Neural cell (in vitro differentiated cells): ENCODE measurements at regions not wholly inside any gene's neighbourhood (a gene's known extent, or its start where the extent isn't known, plus 50 kb on each side); places are given as distances from the start of the nearest gene placed in this dataset.

ENCODE experiments used
- H2AFZ ChIP-seq: fragments of 200-600, 300-800 bp; sonication (generic), shearing (Covaris generic); 2 replicates; pipeline ENCODE4 v1.6.0; 2014; ENCODE audit warnings: low read depth, mild to moderate bottlenecking, antibody characterized with exemption, low read length, moderate library complexity
- H3F3A ChIP-seq: fragments of 200-600 bp; shearing (Covaris generic); 2 replicates; pipeline ENCODE4 v1.6.1; 2016; ENCODE audit warnings: mild to moderate bottlenecking, moderate library complexity, mixed read lengths, antibody characterized with exemption, low read length; ENCODE audit not compliant: insufficient read depth, poor library complexity, severe bottlenecking
- H3K27ac ChIP-seq: fragments of 200-600, 300-800 bp; sonication (generic), shearing (Covaris generic); 2 replicates; pipeline ENCODE4 v1.5.1; 2014; ENCODE audit warnings: mild to moderate bottlenecking, low read length, moderate library complexity
- H3K27me3 ChIP-seq: fragments of 300-800, 200-600 bp; sonication (generic), shearing (Covaris generic); 2 replicates; pipeline ENCODE4 v1.6.0; 2014; ENCODE audit warnings: mild to moderate bottlenecking, low read depth, low read length, moderate library complexity; ENCODE audit not compliant: insufficient read depth
- H3K36me3 ChIP-seq: fragments of 300-800, 200-600 bp; sonication (generic), shearing (Covaris generic); 2 replicates; pipeline ENCODE4 v1.5.1; 2014; ENCODE audit warnings: mild to moderate bottlenecking, antibody characterized with exemption, low read length, moderate library complexity; ENCODE audit not compliant: insufficient read depth
- H3K4me2 ChIP-seq: fragments of 300-800, 200-600 bp; sonication (generic), shearing (Covaris generic); 2 replicates; pipeline ENCODE4 v1.6.0; 2014; ENCODE audit warnings: mild to moderate bottlenecking, low read length
- H3K4me3 ChIP-seq: fragments of 300-800, 200-600 bp; sonication (generic), shearing (Covaris generic); 2 replicates; pipeline ENCODE4 v1.5.1; 2014; ENCODE audit warnings: mild to moderate bottlenecking, low read length, moderate library complexity
- H3K79me2 ChIP-seq: fragments of 200-600 bp; shearing (Covaris generic); replicated peaks from 2 replicates; pipeline ENCODE4 v1.6.0; 2014; ENCODE audit warnings: mild to moderate bottlenecking, low read length, moderate library complexity; ENCODE audit not compliant: insufficient read depth
- H3K9ac ChIP-seq: fragments of 300-800, 200-600 bp; sonication (generic), shearing (Covaris generic); 2 replicates; pipeline ENCODE4 v1.6.1; 2016; ENCODE audit warnings: mild to moderate bottlenecking, low read length, mixed read lengths
- H3K9me2 ChIP-seq: fragments of 200-600 bp; shearing (Covaris generic); 2 replicates; pipeline ENCODE4 v1.6.1; 2016; ENCODE audit warnings: mild to moderate bottlenecking, low read length, mixed read lengths; ENCODE audit not compliant: insufficient read depth
- H3K9me3 ChIP-seq: fragments of 200-600, 300-800 bp; sonication (generic), shearing (Covaris generic); 2 replicates; pipeline ENCODE4 v1.6.1; 2016; ENCODE audit warnings: mild to moderate bottlenecking, mixed run types, low read length, moderate library complexity, mixed read lengths
- H4K20me1 ChIP-seq: fragments of 200-600 bp; shearing (Covaris generic); 2 replicates; pipeline ENCODE4 v1.6.1; 2016; ENCODE audit warnings: mild to moderate bottlenecking, mixed run types; ENCODE audit not compliant: insufficient read depth
- CTCF ChIP-seq: fragments of 450-650 bp; IDR thresholded peaks from 2 replicates; pipeline ENCODE4 v1.5.1; 2014; ENCODE audit warnings: antibody characterized with exemption, mild to moderate bottlenecking, moderate library complexity; ENCODE audit not compliant: poor library complexity, severe bottlenecking
- EP300 ChIP-seq: fragments of 450-650 bp; conservative IDR thresholded peaks from 2 replicates; pipeline ENCODE4 v1.6.1; 2014; ENCODE audit warnings: antibody characterized with exemption, mild to moderate bottlenecking, moderate library complexity; ENCODE audit not compliant: poor library complexity, severe bottlenecking
- EZH2 ChIP-seq: fragments of 200-600, 300-800 bp; shearing (Covaris generic), sonication (generic); IDR thresholded peaks from 2 replicates; pipeline ENCODE4 v1.6.1; 2014; ENCODE audit warnings: antibody characterized with exemption, low read length, borderline replicate concordance, mild to moderate bottlenecking; ENCODE audit not compliant: insufficient read depth, poor library complexity, severe bottlenecking
- MXI1 ChIP-seq: fragments of 450-650 bp; conservative IDR thresholded peaks from 2 replicates; pipeline ENCODE4 v1.6.1; 2014; ENCODE audit warnings: antibody characterized with exemption, mild to moderate bottlenecking; ENCODE audit not compliant: poor library complexity, severe bottlenecking
- POLR2AphosphoS5 ChIP-seq: IDR thresholded peaks from 2 replicates; pipeline ENCODE4 v1.6.1; 2012
- RAD21 ChIP-seq: fragments of 450-650 bp; conservative IDR thresholded peaks from 2 replicates; pipeline ENCODE4 v1.6.1; 2014; ENCODE audit warnings: antibody characterized with exemption, mild to moderate bottlenecking, moderate library complexity
- SMC3 ChIP-seq: fragments of 450-650 bp; conservative IDR thresholded peaks from 2 replicates; pipeline ENCODE4 v1.6.1; 2014; ENCODE audit warnings: antibody characterized with exemption, mild to moderate bottlenecking, moderate library complexity; ENCODE audit not compliant: poor library complexity
- TAF1 ChIP-seq: IDR thresholded peaks from 2 replicates; pipeline ENCODE4 v1.6.1; 2012; ENCODE audit warnings: low read depth
- TF ChIP-seq, protein P1 (sequence below): IDR thresholded peaks from 2 replicates; pipeline ENCODE4 v1.6.1; 2012; ENCODE audit warnings: borderline replicate concordance

DNA sequence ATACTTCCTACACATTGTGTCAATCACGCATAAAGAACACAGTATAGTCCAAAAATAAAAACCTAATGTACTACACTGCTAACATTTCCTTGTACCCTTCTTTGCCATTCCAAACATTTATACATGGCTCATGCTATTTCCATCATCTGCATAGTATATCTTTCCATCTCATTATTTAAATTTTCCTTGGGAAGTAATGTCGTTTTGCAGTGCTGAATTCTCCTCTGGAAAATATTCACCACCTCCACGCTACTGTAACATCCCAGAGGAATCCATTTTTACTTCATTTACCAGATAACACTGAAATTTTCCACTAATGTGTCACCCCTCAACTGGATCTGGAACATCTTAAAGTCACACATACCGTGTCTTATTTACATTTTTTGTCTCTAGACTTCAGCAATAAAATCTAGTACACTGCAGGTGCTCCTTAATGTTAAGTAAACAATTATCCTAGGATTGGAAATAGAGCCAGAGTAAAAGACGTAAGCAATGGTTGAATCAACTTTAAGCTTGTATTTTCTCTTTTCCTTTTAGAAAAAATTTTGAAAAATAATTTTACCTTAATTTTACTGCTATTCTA is 881.0 kb downstream of the AMY1C start:
- no peak for TF ChIP-seq POLR2AphosphoS5
- TF ChIP-seq, protein P1, sequence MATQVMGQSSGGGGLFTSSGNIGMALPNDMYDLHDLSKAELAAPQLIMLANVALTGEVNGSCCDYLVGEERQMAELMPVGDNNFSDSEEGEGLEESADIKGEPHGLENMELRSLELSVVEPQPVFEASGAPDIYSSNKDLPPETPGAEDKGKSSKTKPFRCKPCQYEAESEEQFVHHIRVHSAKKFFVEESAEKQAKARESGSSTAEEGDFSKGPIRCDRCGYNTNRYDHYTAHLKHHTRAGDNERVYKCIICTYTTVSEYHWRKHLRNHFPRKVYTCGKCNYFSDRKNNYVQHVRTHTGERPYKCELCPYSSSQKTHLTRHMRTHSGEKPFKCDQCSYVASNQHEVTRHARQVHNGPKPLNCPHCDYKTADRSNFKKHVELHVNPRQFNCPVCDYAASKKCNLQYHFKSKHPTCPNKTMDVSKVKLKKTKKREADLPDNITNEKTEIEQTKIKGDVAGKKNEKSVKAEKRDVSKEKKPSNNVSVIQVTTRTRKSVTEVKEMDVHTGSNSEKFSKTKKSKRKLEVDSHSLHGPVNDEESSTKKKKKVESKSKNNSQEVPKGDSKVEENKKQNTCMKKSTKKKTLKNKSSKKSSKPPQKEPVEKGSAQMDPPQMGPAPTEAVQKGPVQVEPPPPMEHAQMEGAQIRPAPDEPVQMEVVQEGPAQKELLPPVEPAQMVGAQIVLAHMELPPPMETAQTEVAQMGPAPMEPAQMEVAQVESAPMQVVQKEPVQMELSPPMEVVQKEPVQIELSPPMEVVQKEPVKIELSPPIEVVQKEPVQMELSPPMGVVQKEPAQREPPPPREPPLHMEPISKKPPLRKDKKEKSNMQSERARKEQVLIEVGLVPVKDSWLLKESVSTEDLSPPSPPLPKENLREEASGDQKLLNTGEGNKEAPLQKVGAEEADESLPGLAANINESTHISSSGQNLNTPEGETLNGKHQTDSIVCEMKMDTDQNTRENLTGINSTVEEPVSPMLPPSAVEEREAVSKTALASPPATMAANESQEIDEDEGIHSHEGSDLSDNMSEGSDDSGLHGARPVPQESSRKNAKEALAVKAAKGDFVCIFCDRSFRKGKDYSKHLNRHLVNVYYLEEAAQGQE: peak; percentile 88
- H3K4me3 ChIP-seq: no peak overlapping the region

DNA sequence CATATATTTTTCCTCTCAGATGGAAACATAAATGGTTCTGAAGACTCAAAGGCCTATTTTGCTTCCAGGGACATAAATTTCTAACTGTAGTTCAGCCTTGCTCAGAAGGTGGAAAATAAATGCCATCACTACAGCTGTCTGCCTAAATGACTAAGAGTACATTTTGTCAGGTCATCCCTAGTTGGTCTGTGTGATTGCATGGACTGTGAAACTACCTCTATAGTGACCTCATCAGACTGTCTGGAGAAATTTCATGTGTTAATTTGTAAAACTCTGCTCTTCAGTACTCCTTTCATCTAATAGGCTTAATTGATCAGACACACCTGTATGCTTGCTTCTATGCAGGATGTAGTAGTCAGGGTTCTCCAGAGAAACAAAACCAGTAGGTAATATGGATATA is 886.9 kb downstream of the AMY1C start:
- H3K9me2 ChIP-seq: no peaks in the 10 kb centered on the region
- no peak overlapping the region for H3K9ac ChIP-seq
- no peaks in the 10 kb centered on the region for H3K79me2 ChIP-seq
- H3K4me3 ChIP-seq: no peak overlapping the region
- no peaks in the 10 kb centered on the region for H3K36me3 ChIP-seq
- H3K9me3 ChIP-seq: no peaks in the 10 kb centered on the region
- H3K4me2 ChIP-seq: no peak overlapping the region
- H3K27ac ChIP-seq: no peak overlapping the region
- H2AFZ ChIP-seq: no peak overlapping the region
- no peaks in the 10 kb centered on the region for H3K27me3 ChIP-seq
- H4K20me1 ChIP-seq: no peaks in the 10 kb centered on the region
- H3F3A ChIP-seq: no peaks in the 10 kb centered on the region
- TF ChIP-seq TAF1: no peak
- TF ChIP-seq RAD21: no peak
- TF ChIP-seq CTCF: no peak
- TF ChIP-seq EP300: no peak
- TF ChIP-seq, protein P1: no peak
- TF ChIP-seq SMC3: no peak
- TF ChIP-seq EZH2: no peak
- TF ChIP-seq MXI1: no peak
- TF ChIP-seq POLR2AphosphoS5: no peak

More for the DNA sequence above, 881.0 kb downstream of the AMY1C start:
- H3K27me3 ChIP-seq: no peaks in the 10 kb centered on the region
- no peaks in the 10 kb centered on the region for H3K9me3 ChIP-seq
- H3K36me3 ChIP-seq: no peaks in the 10 kb centered on the region
- no peaks in the 10 kb centered on the region for H4K20me1 ChIP-seq
- no peak overlapping the region for H3K4me2 ChIP-seq
- no peak overlapping the region for H2AFZ ChIP-seq
- no peak overlapping the region for H3K9ac ChIP-seq
- H3K9me2 ChIP-seq: no peaks in the 10 kb centered on the region
- H3K27ac ChIP-seq: no peak overlapping the region
- H3F3A ChIP-seq: no peaks in the 10 kb centered on the region
- no peaks in the 10 kb centered on the region for H3K79me2 ChIP-seq
